NT2/D1 (cell line): ENCODE measurements at regions not wholly inside any gene's neighbourhood (a gene's known extent, or its start where the extent isn't known, plus 50 kb on each side); places are given as distances from the start of the nearest gene placed in this dataset.

ENCODE experiments used
- DNase-seq: peaks from one replicate; pipeline ENCODE4 v3.0.0-alpha.2; 2011; ENCODE audit warnings: low read depth, low spot score
- H3K27me3 ChIP-seq: 2 replicates; pipeline ENCODE4 v1.6.0; 2011; ENCODE audit warnings: mild to moderate bottlenecking; ENCODE audit not compliant: insufficient read length, insufficient read depth
- H3K36me3 ChIP-seq: 2 replicates; pipeline ENCODE4 v1.6.1; 2011; ENCODE audit warnings: mild to moderate bottlenecking, low read length, mixed read lengths; ENCODE audit not compliant: insufficient read depth, insufficient read length
- H3K4me1 ChIP-seq: 2 replicates; pipeline ENCODE4 v1.5.1; 2011; ENCODE audit not compliant: insufficient read depth, insufficient read length
- H3K4me3 ChIP-seq: 2 replicates; pipeline ENCODE4 v1.5.1; 2011; ENCODE audit warnings: low read depth; ENCODE audit not compliant: insufficient read length
- H3K9ac ChIP-seq: 2 replicates; pipeline ENCODE4 v1.6.0; 2011; ENCODE audit warnings: low read depth; ENCODE audit not compliant: insufficient read length
- H3K9me3 ChIP-seq: 2 replicates; pipeline ENCODE4 v1.5.1; 2011; ENCODE audit warnings: mild to moderate bottlenecking, low read length; ENCODE audit not compliant: insufficient read depth
- SUZ12 ChIP-seq: IDR thresholded peaks from 2 replicates; pipeline ENCODE4 v1.6.1; 2011; ENCODE audit not compliant: insufficient read length, insufficient read depth; ENCODE audit errors: extremely low read depth
- YY1 ChIP-seq: IDR thresholded peaks from 2 replicates; pipeline ENCODE4 v1.6.1; 2011; ENCODE audit not compliant: insufficient read length, insufficient read depth
- ZNF274 ChIP-seq: IDR thresholded peaks from 2 replicates; pipeline ENCODE4 v1.6.1; 2011; ENCODE audit warnings: mild to moderate bottlenecking, low read depth, low read length

- Histone ChIP-seq H3K27me3 (no peaks in the 10 kb centered on the region), H3K36me3 (no peaks in the 10 kb centered on the region), H3K4me1 (no peaks in the 10 kb centered on the region), H3K9ac (no peak overlapping the region), H3K9me3 (no peaks in the 10 kb centered on the region), H3K4me3 (no peak overlapping the region)
- TF ChIP-seq YY1 (no peak), ZNF274 (no peak), SUZ12 (no peak)
- no peak for DNase-seq
Measured at GRCh38 chr6:12493446-12493845, 203.3 kb downstream of the EDN1 start.

- DNase-seq: no peak
- Histone ChIP-seq H3K9me3 (no peaks in the 10 kb centered on the region), H3K9ac (no peak overlapping the region), H3K4me3 (no peak overlapping the region), H3K4me1 (no peaks in the 10 kb centered on the region), H3K36me3 (no peaks in the 10 kb centered on the region), H3K27me3 (no peaks in the 10 kb centered on the region)
- no peak for TF ChIP-seq ZNF274
- no peak for TF ChIP-seq SUZ12
Measured at GRCh38 chr6:12494161-12494560, 204.0 kb downstream of the EDN1 start.

GRCh38 chr6:12501990-12502389 lies 211.8 kb downstream of the EDN1 start:
- DNase-seq: no peak
- no peaks in the 10 kb centered on the region for H3K4me1 ChIP-seq
- no peak overlapping the region for H3K4me3 ChIP-seq
- no peaks in the 10 kb centered on the region for H3K27me3 ChIP-seq
- no peak overlapping the region for H3K9ac ChIP-seq
- no peaks in the 10 kb centered on the region for H3K9me3 ChIP-seq
- H3K36me3 ChIP-seq: no peaks in the 10 kb centered on the region
- TF ChIP-seq YY1: no peak
- no peak for TF ChIP-seq ZNF274
- no peak for TF ChIP-seq SUZ12

- Histone ChIP-seq H3K4me3 (no peak overlapping the region), H3K9ac (no peak overlapping the region), H3K4me1 (no peaks in the 10 kb centered on the region), H3K9me3 (no peaks in the 10 kb centered on the region), H3K27me3 (no peaks in the 10 kb centered on the region), H3K36me3 (no peaks in the 10 kb centered on the region)
- peak; percentile 9 for DNase-seq
- no peak for TF ChIP-seq YY1
- no peak for TF ChIP-seq ZNF274
Measured at GRCh38 chr6:12504325-12504966, 212.1 kb upstream of the PHACTR1 start.

GRCh38 chr6:12505486-12505885 lies 211.1 kb upstream of the PHACTR1 start:
- no peaks in the 10 kb centered on the region for H3K4me1 ChIP-seq
- no peaks in the 10 kb centered on the region for H3K27me3 ChIP-seq
- no peak overlapping the region for H3K4me3 ChIP-seq
- H3K9me3 ChIP-seq: no peaks in the 10 kb centered on the region
- TF ChIP-seq YY1 (no peak), ZNF274 (no peak), SUZ12 (no peak)
- H3K36me3 ChIP-seq: no peaks in the 10 kb centered on the region
- H3K9ac ChIP-seq: no peak overlapping the region
- DNase-seq: no peak

- H3K9me3 ChIP-seq: no peaks in the 10 kb centered on the region
- H3K9ac ChIP-seq: no peak overlapping the region
- no peak overlapping the region for H3K4me3 ChIP-seq
- no peaks in the 10 kb centered on the region for H3K27me3 ChIP-seq
- TF ChIP-seq ZNF274 (no peak), YY1 (no peak), SUZ12 (no peak)
- DNase-seq: no peak
- no peaks in the 10 kb centered on the region for H3K4me1 ChIP-seq
- no peaks in the 10 kb centered on the region for H3K36me3 ChIP-seq
Measured at GRCh38 chr6:12506159-12506558, 210.4 kb upstream of the PHACTR1 start.

GRCh38 chr6:12507636-12508035 lies 208.9 kb upstream of the PHACTR1 start:
- DNase-seq: no peak
- no peak overlapping the region for H3K4me3 ChIP-seq
- no peaks in the 10 kb centered on the region for H3K4me1 ChIP-seq
- H3K9me3 ChIP-seq: no peaks in the 10 kb centered on the region
- no peaks in the 10 kb centered on the region for H3K27me3 ChIP-seq
- H3K36me3 ChIP-seq: no peaks in the 10 kb centered on the region
- no peak overlapping the region for H3K9ac ChIP-seq
- TF ChIP-seq ZNF274 (no peak), YY1 (no peak), SUZ12 (no peak)
